GM19238 (cell line): ENCODE measurements at regions not wholly inside any gene's neighbourhood (a gene's known extent, or its start where the extent isn't known, plus 50 kb on each side); places are given as distances from the start of the nearest gene placed in this dataset.

Experiments
- DNase-seq: peaks from one replicate; pipeline ENCODE4 v3.0.0; 2011; ENCODE audit warnings: low spot score; ENCODE audit not compliant: insufficient read length

DNA sequence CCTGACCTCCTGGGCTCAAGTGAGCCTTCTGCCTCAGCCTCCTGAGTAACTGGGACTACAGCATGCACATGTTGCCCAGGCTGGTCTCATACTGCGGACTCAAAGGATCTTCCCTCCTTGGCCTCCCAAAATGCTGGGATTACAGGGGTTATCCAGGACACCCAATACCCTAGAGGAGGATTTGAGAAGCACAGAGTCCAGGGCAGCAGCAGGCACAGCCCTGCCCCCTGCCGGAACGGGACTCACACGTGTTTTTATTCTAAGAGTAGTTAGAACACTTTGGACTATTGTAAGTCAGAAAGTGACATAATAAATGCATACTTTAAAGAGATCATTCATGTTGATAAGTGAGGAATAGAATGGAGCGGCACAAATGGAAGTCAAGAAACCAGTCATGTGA lies 80.2 kb downstream of the C6orf118 start:
- DNase-seq: no peak

GRCh38 chr6:165227644-165228329 lies 81.6 kb downstream of the C6orf118 start:
- no peak for DNase-seq

DNA sequence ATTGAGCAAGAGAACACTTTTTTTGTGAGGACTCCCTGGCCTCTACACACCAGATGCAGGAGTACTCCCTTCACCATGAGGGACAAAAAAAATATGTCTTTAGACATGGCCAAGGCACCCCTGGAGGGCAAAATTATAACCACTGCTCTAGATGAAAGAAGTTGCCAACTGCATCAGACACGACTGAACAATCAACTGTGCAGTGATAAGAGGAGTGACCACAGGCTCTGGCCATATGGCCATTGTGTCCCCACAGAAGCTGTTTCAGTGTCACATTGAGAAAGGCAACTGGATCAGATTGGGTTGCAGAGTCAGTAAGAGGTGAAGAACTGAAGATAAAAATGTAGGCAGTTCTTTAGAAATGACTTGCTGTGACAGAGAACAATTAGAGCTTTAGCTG lies 85.7 kb downstream of the C6orf118 start:
- DNase-seq: no peak

- no peak for DNase-seq
Measured at GRCh38 chr6:165223101-165223500, 86.3 kb downstream of the C6orf118 start.

- DNase-seq: no peak
Measured at GRCh38 chr6:165222315-165223025, 86.9 kb downstream of the C6orf118 start.

DNA sequence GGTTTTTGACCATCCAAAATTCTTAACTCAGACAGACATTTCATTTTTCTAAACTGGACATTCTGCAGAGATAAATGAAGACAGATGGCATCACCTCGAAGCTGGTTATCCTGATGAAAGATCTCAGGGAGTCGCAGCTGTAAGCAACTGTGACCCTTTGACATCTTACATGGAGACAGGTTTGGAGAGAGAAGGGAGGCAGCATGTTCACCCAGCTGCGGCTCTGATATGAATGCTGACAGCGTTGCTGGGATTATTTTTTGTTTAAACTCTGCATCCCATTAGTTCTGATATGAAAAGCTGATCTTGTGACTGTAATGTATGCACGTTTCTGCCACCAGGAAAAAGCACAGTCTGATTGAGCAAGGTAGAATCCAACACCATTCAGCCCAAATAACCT lies 89.4 kb downstream of the C6orf118 start:
- DNase-seq: no peak

DNA sequence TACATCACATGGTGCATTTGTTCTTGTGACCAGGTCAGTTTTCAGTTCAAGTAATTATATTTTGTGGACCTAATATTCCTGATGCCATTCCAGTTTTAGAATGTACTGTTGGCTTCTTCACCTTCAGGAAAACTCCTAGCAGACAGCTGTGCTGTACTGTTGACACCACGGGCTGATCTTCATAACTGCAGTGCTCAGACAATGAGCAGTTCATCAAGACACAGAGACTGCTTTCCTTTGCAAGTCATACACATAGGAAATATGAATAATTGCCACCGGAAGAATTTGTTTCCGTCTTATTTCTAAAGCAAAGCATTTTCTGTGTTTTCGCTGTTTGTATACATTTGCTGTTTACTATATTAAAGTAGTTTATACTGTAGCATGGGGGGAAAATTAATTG lies 89.8 kb downstream of the C6orf118 start:
- no peak for DNase-seq

- DNase-seq: no peak
Measured at GRCh38 chr6:165218829-165219228, 90.6 kb downstream of the C6orf118 start.

DNA sequence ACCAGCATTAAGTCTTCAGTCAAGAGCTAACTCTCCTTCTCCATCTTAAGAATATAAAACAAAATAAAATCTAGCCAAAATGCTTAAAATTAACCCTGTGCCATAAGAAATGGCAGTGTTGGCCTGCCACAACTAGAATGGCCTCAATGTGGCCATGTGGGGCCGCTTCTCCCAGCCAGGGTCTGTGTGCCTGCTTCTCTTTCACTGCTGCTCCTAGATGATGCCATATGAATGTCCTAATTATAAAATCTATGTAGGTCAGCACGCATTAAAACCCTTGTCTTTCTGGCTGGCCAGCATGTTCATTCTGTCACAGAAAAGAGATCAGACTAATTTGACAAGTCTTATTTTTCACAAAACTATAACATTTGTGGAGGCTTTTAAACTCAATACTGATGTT lies 102.6 kb downstream of the C6orf118 start:
- DNase-seq: no peak

DNA sequence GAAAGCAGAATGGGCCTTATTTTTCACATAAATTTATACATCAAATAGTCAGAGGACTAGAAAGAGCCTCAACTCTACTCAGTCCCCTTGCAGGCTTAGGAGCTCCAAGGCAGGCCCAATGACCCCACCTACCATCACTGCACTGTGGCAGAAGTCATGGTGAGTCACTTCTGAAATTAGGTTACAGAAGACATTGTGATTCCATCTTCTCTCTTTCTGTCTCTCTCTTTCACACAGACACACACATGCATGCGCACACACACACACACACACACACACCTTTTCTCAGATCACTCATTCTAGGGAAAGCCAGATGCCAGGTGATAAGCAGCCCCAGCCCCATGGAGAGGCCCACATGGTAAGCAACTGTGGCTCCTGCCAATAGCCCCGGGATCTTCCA lies 103.8 kb downstream of the C6orf118 start:
- no peak for DNase-seq

- no peak for DNase-seq
Measured at GRCh38 chr6:165204807-165205545, 104.4 kb downstream of the C6orf118 start.

DNA sequence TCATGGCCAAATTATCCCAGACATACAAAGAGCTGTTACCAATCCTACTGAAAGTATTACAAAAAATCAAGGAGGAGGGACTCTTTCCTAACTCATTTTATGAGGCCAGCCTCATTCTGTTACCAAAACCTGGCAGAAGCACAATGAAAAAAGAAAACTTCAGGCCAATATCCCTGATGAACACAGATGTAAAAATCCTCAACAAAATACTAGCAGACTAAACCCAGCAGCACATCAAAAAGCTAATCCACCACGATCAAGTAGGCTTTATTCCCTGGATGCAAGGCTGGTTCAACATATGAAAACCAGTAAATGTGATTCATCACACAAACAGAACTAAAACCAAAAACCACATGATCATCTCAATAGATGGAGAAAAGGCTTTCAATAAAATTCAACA lies 109.2 kb downstream of the C6orf118 start:
- no peak for DNase-seq

DNA sequence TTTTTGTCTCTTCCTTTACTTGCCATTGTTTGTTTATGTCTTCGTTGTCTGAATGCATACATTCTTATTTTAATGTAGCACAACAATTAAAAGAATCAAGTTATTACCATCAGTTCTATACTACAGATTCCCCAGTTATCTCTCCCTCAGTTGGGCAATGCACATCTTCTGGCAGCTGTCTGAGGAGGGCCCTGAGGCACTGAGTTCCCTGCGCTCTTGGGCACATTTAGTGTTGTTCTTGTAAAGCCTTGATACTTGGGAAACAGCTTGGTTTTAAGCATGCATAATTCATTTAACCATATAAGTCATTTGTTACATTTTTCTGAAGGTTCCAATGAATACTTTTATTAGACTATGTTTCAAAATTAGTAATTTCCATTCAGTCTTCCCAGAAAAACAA lies 117.9 kb downstream of the C6orf118 start:
- no peak for DNase-seq

DNA sequence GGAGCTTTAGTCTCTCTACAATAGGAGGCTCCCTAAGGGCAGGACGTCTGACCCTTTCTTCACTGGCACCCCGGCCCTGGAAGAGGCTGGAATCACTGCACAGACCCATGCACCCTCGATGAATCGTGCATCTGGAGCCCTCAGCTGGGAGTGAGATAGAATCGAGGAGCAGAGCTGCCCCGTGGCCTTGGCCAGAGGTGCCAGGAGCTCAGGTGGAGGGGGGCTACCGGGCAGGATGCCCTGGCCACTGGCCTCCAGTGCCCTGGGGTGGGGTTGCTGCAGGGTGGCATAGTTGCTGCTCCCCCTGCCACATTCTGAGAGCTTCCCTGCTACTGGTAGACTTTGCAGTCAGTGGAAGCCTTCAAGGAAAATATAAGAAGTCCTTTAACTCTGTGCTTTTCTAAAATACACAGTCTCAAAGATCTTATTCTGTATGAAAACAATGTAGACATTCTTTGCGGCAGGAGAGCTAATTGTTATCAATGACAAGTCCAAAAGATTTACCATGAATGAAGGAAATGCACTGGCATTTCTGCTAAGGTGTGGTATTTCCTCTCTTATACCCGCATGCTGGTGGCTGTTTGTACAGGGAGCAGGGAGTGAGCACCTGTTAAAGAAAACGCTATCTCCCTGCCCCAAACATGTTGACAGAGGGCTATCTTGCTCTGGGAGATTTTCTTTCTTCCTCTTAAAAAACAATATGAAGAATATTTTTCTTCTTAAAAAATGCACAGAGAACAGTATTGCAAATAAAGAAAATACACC lies 122.8 kb downstream of the C6orf118 start:
- no peak for DNase-seq

DNA sequence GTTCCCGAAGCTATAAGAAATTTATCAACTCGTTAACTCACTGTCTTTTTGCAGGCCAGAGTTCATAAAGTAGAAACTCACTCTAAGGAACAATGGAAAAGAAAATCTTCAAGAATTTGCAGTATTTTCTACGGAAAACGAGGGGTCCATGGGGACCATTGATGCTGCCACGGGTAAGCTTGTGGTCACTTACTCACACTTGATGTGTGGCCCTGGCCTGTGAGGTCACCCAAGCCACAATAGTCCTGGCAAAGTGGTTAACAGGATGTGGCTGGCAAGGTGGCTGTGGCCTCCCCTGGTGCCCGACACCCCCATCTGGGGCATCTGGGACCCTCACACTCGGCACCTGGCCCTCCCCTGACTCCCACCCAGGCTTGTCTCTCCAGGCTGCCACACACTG lies 123.4 kb downstream of the C6orf118 start:
- no peak for DNase-seq

- no peak for DNase-seq
Measured at GRCh38 chr6:165184192-165184979, 125.0 kb downstream of the C6orf118 start.

- no peak for DNase-seq
Measured at GRCh38 chr6:165183496-165184140, 125.8 kb downstream of the C6orf118 start.

DNA sequence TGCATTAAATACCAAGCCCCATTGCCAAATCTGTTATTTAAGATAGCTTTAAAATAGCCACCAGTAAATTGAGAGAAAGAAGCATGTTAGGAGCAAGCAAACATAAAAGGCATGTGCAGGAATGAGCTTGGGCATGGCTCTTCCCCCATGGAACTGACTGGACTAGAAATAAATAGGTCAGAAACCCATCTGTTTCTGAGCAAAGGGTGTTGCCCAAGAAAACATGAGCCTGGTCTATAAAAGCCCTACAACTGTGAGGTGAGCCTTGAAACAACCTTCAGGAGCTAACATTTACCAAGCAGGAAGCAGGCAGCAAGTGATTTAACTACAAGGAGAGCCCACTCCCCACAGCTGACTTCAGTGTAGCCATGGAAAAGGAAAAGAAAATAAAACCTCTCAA lies 126.3 kb downstream of the C6orf118 start:
- no peak for DNase-seq

DNA sequence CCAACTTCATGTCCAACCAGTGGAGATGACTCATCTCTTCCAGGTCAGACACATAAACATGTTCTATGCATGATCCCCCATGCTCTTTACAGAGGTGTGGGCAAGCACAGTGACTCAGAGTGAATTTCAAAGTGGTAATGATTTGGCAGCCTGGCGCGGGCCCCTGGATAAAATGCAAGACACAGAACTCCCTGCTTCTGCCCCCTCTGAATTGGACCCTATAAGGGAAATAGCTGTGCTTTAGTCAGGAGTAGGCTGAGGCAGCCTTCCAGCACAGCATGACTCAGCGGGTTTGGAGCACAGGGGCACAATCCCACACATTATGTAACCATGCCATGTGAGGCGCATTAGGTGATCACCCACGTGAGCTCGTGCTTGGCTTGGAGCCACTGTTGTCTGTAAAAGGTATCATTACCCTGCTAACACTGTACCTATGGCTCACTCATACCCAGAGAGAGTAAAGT lies 127.4 kb downstream of the C6orf118 start:
- no peak for DNase-seq

GRCh38 chr6:165178056-165178455 lies 131.3 kb downstream of the C6orf118 start:
- DNase-seq: no peak
